ENCODE measurements at regions not wholly inside any gene's neighbourhood (a gene's known extent, or its start where the extent isn't known, plus 50 kb on each side); places are given as distances from the start of the nearest gene placed in this dataset.

DNA sequence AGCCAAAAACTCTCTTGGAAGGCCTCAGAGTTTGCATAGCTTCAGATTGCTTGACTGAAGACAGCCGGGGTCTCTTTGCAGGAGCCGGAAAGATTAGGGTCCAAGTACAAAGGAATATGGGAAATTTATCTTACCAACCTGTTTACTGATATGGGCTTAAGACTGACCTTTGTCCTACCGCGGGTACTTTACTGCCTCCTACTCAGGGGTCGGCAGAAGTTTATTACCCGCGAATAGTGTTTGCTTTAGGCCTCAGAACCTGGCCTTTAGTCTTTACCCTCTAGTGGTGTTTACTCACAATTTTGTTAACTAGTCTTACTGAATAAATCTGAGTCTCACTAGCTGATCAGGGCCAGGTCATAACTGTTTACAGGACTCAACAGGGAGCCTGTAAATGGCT, 765.4 kb upstream of the SPRY2 start:
- H3K4me3 ChIP-seq (ENCODE audit: insufficient read depth, low read depth, low read length) = no peak overlapping the region
- H3K23ac ChIP-seq (ENCODE audit: low read depth, low read length) = no peak overlapping the region
- H4K91ac ChIP-seq (ENCODE audit: insufficient read depth, low read depth, low read length) = no peak overlapping the region
- H4K8ac ChIP-seq (ENCODE audit: low read depth in 2 of 2, low read length in 2 of 2) = no peak overlapping the region
- ChIA-PET POLR2A (ENCODE audit: unreplicated experiment) (no interaction called here), CTCF (no interaction called here)
- H3K14ac ChIP-seq (replicated peaks; ENCODE audit: low read depth, low read length) = no peak overlapping the region
- dilution Hi-C loops (cut with HindIII; ENCODE audit: low sequenced_read_pairs, unreplicated experiment) = no loop called here
- no peak for DNase-seq
- no peak overlapping the region for H3K4me2 ChIP-seq (ENCODE audit: low read depth, low read length)
- H4K20me1 ChIP-seq (ENCODE audit: insufficient read depth, low read length) = no peaks in the 10 kb centered on the region
- no peak overlapping the region for H3K9ac ChIP-seq (ENCODE audit: low read depth, low read length)
- H2BK15ac ChIP-seq (ENCODE audit: low read depth, low read length) = no peak overlapping the region
- H3K4ac ChIP-seq (ENCODE audit: low read depth, low read length) = no peak overlapping the region
- no peaks in the 10 kb centered on the region for H3K4me1 ChIP-seq (ENCODE audit: control insufficient read depth, insufficient read depth, low read length)
- intact Hi-C loops (cut with micrococcal nuclease) = no loop called here
- H2BK5ac ChIP-seq (ENCODE audit: low read depth, low read length, poor library complexity, severe bottlenecking) = no peak overlapping the region
- peaks cover 3% of the 10 kb centered on the region; the same call in 1 of the 2 replicates for H3K9me3 ChIP-seq (ENCODE audit: control insufficient read depth, insufficient read depth, low read length)
- no peaks in the 10 kb centered on the region for H3K36me3 ChIP-seq (ENCODE audit: control insufficient read depth, insufficient read depth, low read length)
- H3K18ac ChIP-seq (ENCODE audit: low read depth, low read length) = no peak overlapping the region
- no peak overlapping the region for H4K5ac ChIP-seq (ENCODE audit: low read depth, low read length)
- no peak overlapping the region for H2AK9ac ChIP-seq (replicated peaks; ENCODE audit: low read depth, low read length, poor library complexity)
- no peak overlapping the region for H2AFZ ChIP-seq (replicated peaks; ENCODE audit: low read length, poor library complexity)
- H3K56ac ChIP-seq (ENCODE audit: extremely low read depth, insufficient read depth, low read length) = no peak overlapping the region
- H3K9me1 ChIP-seq (ENCODE audit: insufficient read depth, low read length) = no peaks in the 10 kb centered on the region
- TF ChIP-seq CHD1 (IDR thresholded peaks at IDR 0.05; ENCODE audit: low read depth, low read length) (no peak), RAD21 (IDR thresholded peaks at IDR 0.05; ENCODE audit: low read length) (no peak), POLR2A (IDR thresholded peaks at IDR 0.05; ENCODE audit: low read depth, low read length) (no peak), NFE2L2 (IDR thresholded peaks at IDR 0.05; ENCODE audit: low read depth, low read length) (no peak), BHLHE40 (IDR thresholded peaks at IDR 0.05; ENCODE audit: low read depth, low read length) (no peak), MAZ (IDR thresholded peaks at IDR 0.05; ENCODE audit: borderline replicate concordance, low read depth, low read length) (no peak)
- TF ChIP-seq, protein P1, sequence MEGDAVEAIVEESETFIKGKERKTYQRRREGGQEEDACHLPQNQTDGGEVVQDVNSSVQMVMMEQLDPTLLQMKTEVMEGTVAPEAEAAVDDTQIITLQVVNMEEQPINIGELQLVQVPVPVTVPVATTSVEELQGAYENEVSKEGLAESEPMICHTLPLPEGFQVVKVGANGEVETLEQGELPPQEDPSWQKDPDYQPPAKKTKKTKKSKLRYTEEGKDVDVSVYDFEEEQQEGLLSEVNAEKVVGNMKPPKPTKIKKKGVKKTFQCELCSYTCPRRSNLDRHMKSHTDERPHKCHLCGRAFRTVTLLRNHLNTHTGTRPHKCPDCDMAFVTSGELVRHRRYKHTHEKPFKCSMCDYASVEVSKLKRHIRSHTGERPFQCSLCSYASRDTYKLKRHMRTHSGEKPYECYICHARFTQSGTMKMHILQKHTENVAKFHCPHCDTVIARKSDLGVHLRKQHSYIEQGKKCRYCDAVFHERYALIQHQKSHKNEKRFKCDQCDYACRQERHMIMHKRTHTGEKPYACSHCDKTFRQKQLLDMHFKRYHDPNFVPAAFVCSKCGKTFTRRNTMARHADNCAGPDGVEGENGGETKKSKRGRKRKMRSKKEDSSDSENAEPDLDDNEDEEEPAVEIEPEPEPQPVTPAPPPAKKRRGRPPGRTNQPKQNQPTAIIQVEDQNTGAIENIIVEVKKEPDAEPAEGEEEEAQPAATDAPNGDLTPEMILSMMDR (conservative IDR thresholded peaks at IDR 0.05; ENCODE audit: low read depth, low read length) = no peak
- BruUV-seq (replicated peaks) = no TSS peak
- no peak overlapping the region for H2BK20ac ChIP-seq (ENCODE audit: low read depth, low read length)
- H3K27ac ChIP-seq (ENCODE audit: insufficient read depth, low read length) = no peak overlapping the region
- H3K79me1 ChIP-seq (ENCODE audit: low read depth in 1 of 2, low read length in 2 of 2) = no peaks in the 10 kb centered on the region
- no peaks in the 10 kb centered on the region for H3K27me3 ChIP-seq (ENCODE audit: control insufficient read depth, insufficient read depth, low read length)
- no peak for ATAC-seq (ENCODE audit: low read depth)
- H2BK120ac ChIP-seq (ENCODE audit: low read depth, low read length) = no peak overlapping the region
- H2AK5ac ChIP-seq (ENCODE audit: low read depth, low read length) = no peak overlapping the region
- in situ Hi-C loops (cut with MboI; ENCODE audit: low sequenced_read_pairs) = no loop called here
- WGBS, 2 experiments (ENCODE audit: extremely low coverage in 2 of 2, insufficient read length in 1 of 2) = no CpG with 5 or more reads among the region's 7 CpGs

Data from IMR-90 (cell line).